ENCODE measurements at regions not wholly inside any gene's neighbourhood (a gene's known extent, or its start where the extent isn't known, plus 50 kb on each side); places are given as distances from the start of the nearest gene placed in this dataset.

DNA sequence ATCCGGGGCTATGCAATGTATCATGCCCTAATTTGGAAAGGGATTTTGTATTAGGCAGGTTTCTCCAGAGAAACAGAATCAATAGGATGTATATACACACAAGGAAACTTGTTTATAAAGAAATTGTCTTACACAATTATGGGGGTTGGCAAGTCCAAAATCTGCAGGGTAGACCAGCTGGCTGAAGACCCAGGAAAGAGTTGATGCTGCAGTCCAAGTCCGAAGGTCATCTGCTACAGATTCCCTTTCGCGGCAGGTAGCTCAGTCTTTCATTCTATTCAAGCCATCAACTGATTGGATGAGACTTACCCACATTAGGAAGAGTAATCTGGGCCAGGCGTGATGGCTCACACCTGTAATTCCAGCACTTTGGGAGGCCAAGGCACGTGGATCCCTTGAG, 54.6 kb upstream of the CXADR start:
- TF ChIP-seq POLR2A (IDR thresholded peaks at IDR 0.05), result no peak
- TF ChIP-seq, protein P1, sequence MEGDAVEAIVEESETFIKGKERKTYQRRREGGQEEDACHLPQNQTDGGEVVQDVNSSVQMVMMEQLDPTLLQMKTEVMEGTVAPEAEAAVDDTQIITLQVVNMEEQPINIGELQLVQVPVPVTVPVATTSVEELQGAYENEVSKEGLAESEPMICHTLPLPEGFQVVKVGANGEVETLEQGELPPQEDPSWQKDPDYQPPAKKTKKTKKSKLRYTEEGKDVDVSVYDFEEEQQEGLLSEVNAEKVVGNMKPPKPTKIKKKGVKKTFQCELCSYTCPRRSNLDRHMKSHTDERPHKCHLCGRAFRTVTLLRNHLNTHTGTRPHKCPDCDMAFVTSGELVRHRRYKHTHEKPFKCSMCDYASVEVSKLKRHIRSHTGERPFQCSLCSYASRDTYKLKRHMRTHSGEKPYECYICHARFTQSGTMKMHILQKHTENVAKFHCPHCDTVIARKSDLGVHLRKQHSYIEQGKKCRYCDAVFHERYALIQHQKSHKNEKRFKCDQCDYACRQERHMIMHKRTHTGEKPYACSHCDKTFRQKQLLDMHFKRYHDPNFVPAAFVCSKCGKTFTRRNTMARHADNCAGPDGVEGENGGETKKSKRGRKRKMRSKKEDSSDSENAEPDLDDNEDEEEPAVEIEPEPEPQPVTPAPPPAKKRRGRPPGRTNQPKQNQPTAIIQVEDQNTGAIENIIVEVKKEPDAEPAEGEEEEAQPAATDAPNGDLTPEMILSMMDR (IDR thresholded peaks at IDR 0.05 in 8 of 11, conservative IDR thresholded peaks at IDR 0.05 in 3 of 11), result no peak
- TF ChIP-seq POLR2AphosphoS5 (IDR thresholded peaks at IDR 0.05), result no peak
- H3K4me1 ChIP-seq, result peaks cover 0 to 4% (median 0%) of the 10 kb centered on the region in 6 donors
- no peak overlapping the region for H3K4me3 ChIP-seq
- DNase-seq, result no peak
- peaks cover 0 to 5% (median 0%) of the 10 kb centered on the region in 7 donors for H3K27me3 ChIP-seq (replicated peaks in 1 of 7)
- intact Hi-C loops (cut with DNase I; ENCODE audit: low total_unique reads), result no loop called here
- no peak overlapping the region for H3K27ac ChIP-seq
- no peaks in the 10 kb centered on the region for H3K36me3 ChIP-seq
- 70 to 81% (median 80%) methylated on average over 6 of the region's 6 CpGs for WGBS, 5 donors
- no peaks in the 10 kb centered on the region for H3K9me3 ChIP-seq

GRCh38 chr21:17460094-17460493, 52.7 kb upstream of the CXADR start:
- WGBS, 5 donors, result 59 to 78% (median 73%) methylated on average over 2 of the region's 2 CpGs
- TF ChIP-seq POLR2A (IDR thresholded peaks at IDR 0.05) (no peak), POLR2AphosphoS5 (IDR thresholded peaks at IDR 0.05) (no peak)
- TF ChIP-seq, protein P1 (IDR thresholded peaks at IDR 0.05 in 8 of 11, conservative IDR thresholded peaks at IDR 0.05 in 3 of 11), result no peak
- no peak for DNase-seq
- intact Hi-C loops (cut with DNase I; ENCODE audit: low total_unique reads), result no loop called here
- no peak overlapping the region for H3K4me3 ChIP-seq
- no peaks in the 10 kb centered on the region for H3K9me3 ChIP-seq
- H3K27me3 ChIP-seq (replicated peaks in 1 of 7), result no peaks in the 10 kb centered on the region
- H3K4me1 ChIP-seq, result no peaks in the 10 kb centered on the region
- H3K36me3 ChIP-seq, result no peaks in the 10 kb centered on the region
- H3K27ac ChIP-seq, result no peak overlapping the region

DNA sequence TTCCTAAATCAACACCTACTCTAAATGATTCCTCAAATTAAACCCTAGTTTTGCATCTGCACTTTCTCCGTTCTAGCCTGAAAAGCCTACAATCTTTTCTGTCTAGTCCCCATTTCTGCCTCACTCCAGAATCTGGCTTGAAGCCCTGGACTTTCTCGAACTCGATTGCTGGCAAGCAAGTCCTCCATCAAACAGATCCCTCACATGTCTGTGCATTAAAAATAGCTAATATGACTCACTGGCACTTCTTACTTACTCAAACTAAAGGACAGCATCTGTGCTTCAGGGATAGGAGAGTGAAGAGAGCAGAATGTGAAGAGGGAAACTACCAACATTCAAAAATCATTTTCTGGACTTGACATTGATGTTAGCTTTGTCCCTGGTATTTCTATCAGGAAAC, 51.8 kb upstream of the CXADR start:
- DNase-seq, result no peak
- Histone ChIP-seq H3K27ac (no peak overlapping the region), H3K9me3 (no peaks in the 10 kb centered on the region), H3K27me3 (replicated peaks in 1 of 7) (no peaks in the 10 kb centered on the region), H3K36me3 (no peaks in the 10 kb centered on the region), H3K4me1 (no peaks in the 10 kb centered on the region), H3K4me3 (no peak overlapping the region)
- TF ChIP-seq POLR2AphosphoS5 (IDR thresholded peaks at IDR 0.05), result no peak
- TF ChIP-seq POLR2A (IDR thresholded peaks at IDR 0.05), result no peak
- TF ChIP-seq, protein P1 (IDR thresholded peaks at IDR 0.05 in 8 of 11, conservative IDR thresholded peaks at IDR 0.05 in 3 of 11), result no peak
- intact Hi-C loops (cut with DNase I; ENCODE audit: low total_unique reads), result no loop called here
- 68 to 85% (median 76%) methylated on average over 3 of the region's 3 CpGs for WGBS, 5 donors

DNA sequence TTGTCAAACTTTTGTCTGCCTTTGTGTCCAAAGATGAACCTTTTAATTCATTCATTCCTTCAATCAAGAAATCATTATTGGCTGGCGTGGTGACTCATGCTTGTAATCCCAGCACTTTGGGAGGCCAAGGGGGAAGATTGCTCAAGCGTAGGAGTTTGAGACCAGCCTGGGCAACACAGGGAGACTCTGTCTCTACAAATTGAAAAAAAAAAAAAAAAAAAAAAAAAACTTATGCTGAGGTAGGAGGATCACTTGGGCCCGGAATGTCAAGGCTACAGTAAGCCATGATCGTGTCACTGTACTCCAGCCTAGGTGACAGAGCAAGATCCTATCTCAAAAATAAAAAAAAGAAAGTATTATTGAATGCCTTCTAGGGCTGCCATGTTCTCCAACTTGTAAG, 51.3 kb upstream of the CXADR start:
- Histone ChIP-seq H3K27ac (no peak overlapping the region), H3K36me3 (no peaks in the 10 kb centered on the region), H3K9me3 (no peaks in the 10 kb centered on the region), H3K4me3 (no peak overlapping the region), H3K4me1 (no peaks in the 10 kb centered on the region), H3K27me3 (replicated peaks in 1 of 7) (no peaks in the 10 kb centered on the region)
- TF ChIP-seq, protein P1 (IDR thresholded peaks at IDR 0.05 in 8 of 11, conservative IDR thresholded peaks at IDR 0.05 in 3 of 11), result no peak
- TF ChIP-seq POLR2AphosphoS5 (IDR thresholded peaks at IDR 0.05), result no peak
- no peak for TF ChIP-seq POLR2A (IDR thresholded peaks at IDR 0.05)
- 64 to 87% (median 70%) methylated on average over 4 of the region's 4 CpGs for WGBS, 5 donors
- no peak for DNase-seq
- intact Hi-C loops (cut with DNase I; ENCODE audit: low total_unique reads), result no loop called here

Data from spleen (tissue), 11 donors.